ENCODE measurements at regions not wholly inside any gene's neighbourhood (a gene's known extent, or its start where the extent isn't known, plus 50 kb on each side); places are given as distances from the start of the nearest gene placed in this dataset.

- TF ChIP-seq CTCF (IDR thresholded peaks at IDR 0.05; ENCODE audit: low read depth, low read length) = no peak
- CTCF ChIA-PET = interaction anchor here (1.0 kb wide), 1 partner anchor 10 kb away, joined by 3 read pairs; no protein-coding TSS in a partner anchor
These were observed 717.3 kb downstream of the EPM2A start for GRCh38 chr6:145018027-145018426.

GRCh38 chr6:145020114-145020513, 715.2 kb downstream of the EPM2A start:
- H3K9me3 ChIP-seq (ENCODE audit: control insufficient read depth, insufficient read depth, low read length) = no peaks in the 10 kb centered on the region
- H3K27ac ChIP-seq (ENCODE audit: low read depth, low read length) = no peak overlapping the region
- DNase-seq (ENCODE audit: low read depth, low spot score) = no peak
- H3K27me3 ChIP-seq (ENCODE audit: control insufficient read depth, insufficient read depth, low read length) = no peaks in the 10 kb centered on the region
- TF ChIP-seq CTCF (IDR thresholded peaks at IDR 0.05; ENCODE audit: low read depth, low read length) = no peak
- ChIA-PET POLR2A (no interaction called here), CTCF (no interaction called here)
- no peak overlapping the region for H3K4me3 ChIP-seq (ENCODE audit: low read depth, low read length)

More at GRCh38 chr6:145018027-145018426, 717.3 kb downstream of the EPM2A start:
- H3K27ac ChIP-seq (ENCODE audit: low read depth, low read length) = no peak overlapping the region
- H3K27me3 ChIP-seq (ENCODE audit: control insufficient read depth, insufficient read depth, low read length) = no peaks in the 10 kb centered on the region
- POLR2A ChIA-PET = no interaction called here
- H3K9me3 ChIP-seq (ENCODE audit: control insufficient read depth, insufficient read depth, low read length) = no peaks in the 10 kb centered on the region
- DNase-seq (ENCODE audit: low read depth, low spot score) = no peak
- no peak overlapping the region for H3K4me3 ChIP-seq (ENCODE audit: low read depth, low read length)

GRCh38 chr6:145020543-145020942, 714.8 kb downstream of the EPM2A start:
- ChIA-PET POLR2A (no interaction called here), CTCF (no interaction called here)
- DNase-seq (ENCODE audit: low read depth, low spot score) = no peak
- Histone ChIP-seq H3K27me3 (ENCODE audit: control insufficient read depth, insufficient read depth, low read length) (no peaks in the 10 kb centered on the region), H3K9me3 (ENCODE audit: control insufficient read depth, insufficient read depth, low read length) (no peaks in the 10 kb centered on the region), H3K27ac (ENCODE audit: low read depth, low read length) (no peak overlapping the region), H3K4me3 (ENCODE audit: low read depth, low read length) (no peak overlapping the region)
- TF ChIP-seq CTCF (IDR thresholded peaks at IDR 0.05; ENCODE audit: low read depth, low read length) = no peak

GRCh38 chr6:145022199-145022796, 713.0 kb downstream of the EPM2A start:
- no peak overlapping the region for H3K4me3 ChIP-seq (ENCODE audit: low read depth, low read length)
- DNase-seq (ENCODE audit: low read depth, low spot score) = no peak
- no peak overlapping the region for H3K27ac ChIP-seq (ENCODE audit: low read depth, low read length)
- POLR2A ChIA-PET = no interaction called here
- H3K9me3 ChIP-seq (ENCODE audit: control insufficient read depth, insufficient read depth, low read length) = no peaks in the 10 kb centered on the region
- TF ChIP-seq CTCF (IDR thresholded peaks at IDR 0.05; ENCODE audit: low read depth, low read length) = no peak
- CTCF ChIA-PET = no interaction called here
- no peaks in the 10 kb centered on the region for H3K27me3 ChIP-seq (ENCODE audit: control insufficient read depth, insufficient read depth, low read length)

GRCh38 chr6:145023116-145023726, 712.1 kb downstream of the EPM2A start:
- Histone ChIP-seq H3K27me3 (ENCODE audit: control insufficient read depth, insufficient read depth, low read length) (no peaks in the 10 kb centered on the region), H3K9me3 (ENCODE audit: control insufficient read depth, insufficient read depth, low read length) (no peaks in the 10 kb centered on the region), H3K4me3 (ENCODE audit: low read depth, low read length) (no peak overlapping the region), H3K27ac (ENCODE audit: low read depth, low read length) (no peak overlapping the region)
- TF ChIP-seq CTCF (IDR thresholded peaks at IDR 0.05; ENCODE audit: low read depth, low read length) = no peak
- POLR2A ChIA-PET = no interaction called here
- no peak for DNase-seq (ENCODE audit: low read depth, low spot score)
- CTCF ChIA-PET = interaction anchor here (0.6 kb wide), 2 partner anchors 13 to 165 kb away, joined by 3 read pairs; no protein-coding TSS in a partner anchor

All from AG04450 (cell line).